Lung microvascular endothelial cell (primary cell): ENCODE measurements at regions not wholly inside any gene's neighbourhood (a gene's known extent, or its start where the extent isn't known, plus 50 kb on each side); places are given as distances from the start of the nearest gene placed in this dataset.
A peak's percentile ranks its signal among the peaks of the same experiment; 100 is the strongest.
"Not testable (repeated sequence)": the region's sequence is repeated elsewhere in the genome, so short reads cannot be mapped to it uniquely, and the experiment has no call there.

Experiments
- DNase-seq, 2 donors: peaks; one replicate each; pipeline versions ENCODE4 v3.0.0 to v3.0.0-alpha.2; 2010; ENCODE audit warnings: low read depth in 2 of 2

DNA sequence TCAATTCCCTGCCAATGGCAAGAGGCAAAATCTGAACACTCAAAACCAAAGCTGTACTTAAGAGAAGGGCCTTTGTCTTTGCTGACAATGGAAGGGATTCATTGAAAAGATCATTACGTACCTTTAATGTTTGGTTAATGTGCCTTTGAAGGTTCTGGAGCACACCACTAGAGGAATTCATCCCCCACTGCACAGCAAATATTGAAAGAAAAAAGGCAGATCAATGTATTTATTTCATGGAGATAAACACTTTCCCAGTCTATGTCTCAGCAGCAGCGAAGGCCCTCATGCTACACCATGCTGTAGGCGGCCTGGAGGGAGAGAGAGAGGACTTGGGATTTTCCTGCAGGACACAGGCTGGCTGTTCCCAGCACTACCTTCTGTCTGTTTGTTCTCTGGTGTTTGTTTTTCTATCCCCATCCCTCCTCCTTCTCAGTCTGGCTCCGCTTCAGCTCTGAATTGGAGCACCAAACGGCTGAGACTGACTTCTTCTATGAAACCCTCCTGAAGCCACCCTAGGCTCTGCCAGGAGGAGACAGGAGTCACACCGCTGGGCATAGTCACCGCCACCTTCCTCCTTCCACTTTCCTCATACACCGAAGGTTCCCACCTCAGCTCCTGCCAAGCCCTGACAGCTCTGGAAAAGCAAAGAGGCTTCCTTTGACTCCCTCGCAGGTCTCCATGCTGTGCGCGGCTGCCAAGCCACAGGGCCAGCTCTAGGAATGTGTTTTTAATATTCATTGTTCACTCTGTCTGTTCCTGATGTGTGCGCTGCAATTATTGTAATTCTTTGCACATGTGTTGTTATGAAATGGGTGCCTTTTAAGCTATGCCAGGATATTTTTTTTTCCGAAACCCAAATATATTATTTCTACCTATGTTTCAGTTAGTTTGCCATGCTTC is 301.5 kb downstream of the FZD1 start:
- no peak for DNase-seq

DNA sequence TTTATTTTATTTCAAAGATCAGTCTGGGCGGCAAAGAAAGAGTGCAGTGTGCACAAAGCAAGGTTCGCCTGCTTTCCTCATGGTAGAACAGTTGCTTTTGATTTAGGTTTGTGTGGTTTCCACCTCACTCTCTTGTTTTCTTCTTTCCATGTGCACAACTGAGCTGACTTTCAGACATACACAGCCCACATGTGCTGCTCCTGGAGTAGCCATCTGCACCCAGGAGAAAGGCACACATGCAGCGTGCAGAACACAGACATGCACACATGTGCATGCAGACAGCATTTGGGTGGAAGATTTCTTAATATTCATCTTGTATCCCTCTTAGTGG is 302.1 kb downstream of the FZD1 start:
- no peak for DNase-seq

DNA sequence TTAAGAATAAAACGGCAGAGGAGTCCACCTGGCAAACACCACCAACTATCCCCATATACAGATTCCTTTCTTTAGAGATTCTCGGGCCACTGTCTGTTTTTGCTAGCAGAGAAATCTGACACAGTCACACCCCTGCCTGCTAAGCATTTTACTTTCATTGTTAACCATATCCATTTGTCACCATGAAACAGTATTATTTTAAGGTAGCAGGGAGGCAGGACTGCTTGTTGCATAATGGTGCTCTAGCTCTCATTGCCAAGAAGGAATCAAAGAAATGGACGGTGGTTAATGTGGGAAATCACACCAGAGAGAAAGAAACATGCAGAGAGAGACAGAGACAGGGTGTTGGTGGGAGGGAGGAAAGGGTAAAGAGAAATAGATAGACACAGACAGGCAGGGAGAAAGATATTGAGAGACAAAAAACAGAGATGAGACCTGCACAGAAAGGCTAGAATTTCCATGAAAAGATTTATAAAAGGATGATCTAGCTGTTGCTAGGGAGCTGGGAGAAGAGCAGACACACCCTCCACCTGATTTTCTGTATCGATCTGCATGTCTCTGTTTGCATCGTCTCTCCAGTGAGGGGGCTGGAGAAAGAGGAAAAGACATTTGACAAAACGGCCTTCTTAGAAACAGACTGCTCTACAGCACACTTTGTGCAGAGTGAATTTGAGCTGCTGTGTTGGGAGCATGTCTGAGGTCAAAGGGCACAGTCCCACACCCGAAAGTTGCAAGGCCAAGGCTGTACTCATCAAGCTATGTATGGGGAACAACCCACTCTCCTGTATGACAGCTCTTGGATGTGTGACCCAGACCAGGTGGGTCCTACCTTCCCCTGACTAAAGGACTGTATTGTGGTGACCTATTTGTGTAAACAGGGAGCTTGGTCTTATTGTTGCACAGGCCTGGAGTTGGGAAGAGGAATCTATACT is 303.1 kb downstream of the FZD1 start:
- DNase-seq: no peak

DNA sequence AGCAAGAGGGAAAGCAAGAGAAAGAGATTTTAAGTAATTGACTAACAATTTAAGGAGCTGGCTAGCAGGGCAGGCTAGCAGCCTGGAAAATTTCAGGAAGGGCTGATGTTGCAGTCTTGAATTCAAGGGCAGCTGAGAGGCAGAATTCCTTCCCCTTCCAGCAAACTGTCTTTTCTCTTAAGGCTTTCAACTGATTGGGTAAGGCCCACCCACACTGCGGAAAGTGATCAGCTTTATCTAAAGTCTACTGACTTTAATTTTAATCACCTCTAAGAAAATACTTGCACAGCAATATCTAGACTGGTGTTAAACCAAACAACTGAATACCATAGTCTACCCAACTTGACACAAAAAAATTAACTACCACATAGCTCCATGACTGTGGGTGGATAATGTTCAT is 303.9 kb downstream of the FZD1 start:
- no peak for DNase-seq

DNA sequence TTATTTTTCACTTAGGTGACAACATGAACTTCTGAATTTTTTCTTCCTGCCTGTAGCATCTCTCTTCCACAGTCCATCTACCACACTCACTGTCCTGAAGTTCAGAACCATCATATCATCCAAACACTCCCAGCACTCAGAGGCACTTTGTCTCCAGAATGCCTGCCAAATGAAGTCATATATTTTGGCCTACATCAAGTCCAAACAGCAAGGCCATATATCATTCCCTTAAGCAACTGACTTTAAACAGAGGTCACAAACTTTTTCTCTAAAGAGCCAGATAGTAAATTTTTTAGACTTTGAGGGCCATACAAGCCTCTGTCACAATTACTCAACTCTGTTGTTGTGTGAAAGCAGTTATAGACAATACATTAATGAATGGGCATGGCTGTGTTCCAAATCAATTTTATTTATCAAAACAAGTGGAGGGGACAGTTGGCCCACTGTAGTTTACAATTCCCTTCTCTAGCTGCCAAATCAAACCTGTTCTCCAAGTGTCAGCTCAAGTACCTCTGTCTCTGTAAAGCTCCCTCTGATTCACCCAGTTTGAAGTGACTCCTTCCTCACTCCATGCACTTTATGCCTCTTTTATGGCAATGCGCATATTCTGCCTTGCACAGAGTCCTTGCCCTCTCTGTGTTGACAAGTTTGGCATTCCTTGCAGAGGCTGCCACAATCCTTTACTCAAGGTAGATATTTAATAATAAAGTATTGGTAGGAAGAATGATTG is 305.7 kb downstream of the FZD1 start:
- no peak for DNase-seq

DNA sequence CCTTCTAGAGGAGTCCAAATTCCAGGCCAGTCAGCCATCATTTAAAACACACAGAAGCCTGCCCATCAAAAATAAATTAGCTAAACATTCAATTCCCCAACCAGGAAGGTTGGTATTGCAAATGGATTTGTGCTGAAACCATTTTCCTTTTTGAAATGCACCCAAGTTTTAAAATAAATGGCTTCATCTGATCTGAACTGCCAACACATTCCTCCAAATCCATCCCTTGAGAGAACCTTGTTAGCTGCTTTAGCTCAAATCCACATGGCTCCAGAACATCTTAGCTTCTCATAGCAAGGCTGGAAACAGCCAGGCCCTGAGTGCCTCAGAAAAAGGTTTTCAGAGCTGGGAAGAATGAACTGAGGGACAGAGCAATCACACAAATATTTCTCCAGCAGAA is 306.3 kb downstream of the FZD1 start:
- no peak for DNase-seq

DNA sequence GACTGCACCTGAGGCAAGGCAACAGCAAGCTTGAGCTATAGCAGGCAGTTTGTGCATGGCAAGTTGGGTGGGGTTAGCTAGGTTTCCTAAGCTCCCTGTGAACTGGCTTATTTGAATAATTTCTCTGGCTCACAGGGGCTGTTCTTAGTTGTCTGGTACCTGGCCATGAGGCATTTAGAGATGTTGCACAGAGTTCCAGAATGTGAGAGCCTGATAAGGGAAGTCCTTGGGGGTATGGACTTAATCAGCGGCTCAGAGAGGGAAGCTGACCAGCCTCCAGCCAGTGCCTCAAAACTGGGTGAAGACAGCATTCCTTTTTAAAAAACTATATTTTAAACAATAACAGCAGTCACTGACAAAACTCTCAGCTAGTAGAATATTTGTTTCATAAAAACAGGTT is 307.4 kb downstream of the FZD1 start:
- no peak for DNase-seq

DNA sequence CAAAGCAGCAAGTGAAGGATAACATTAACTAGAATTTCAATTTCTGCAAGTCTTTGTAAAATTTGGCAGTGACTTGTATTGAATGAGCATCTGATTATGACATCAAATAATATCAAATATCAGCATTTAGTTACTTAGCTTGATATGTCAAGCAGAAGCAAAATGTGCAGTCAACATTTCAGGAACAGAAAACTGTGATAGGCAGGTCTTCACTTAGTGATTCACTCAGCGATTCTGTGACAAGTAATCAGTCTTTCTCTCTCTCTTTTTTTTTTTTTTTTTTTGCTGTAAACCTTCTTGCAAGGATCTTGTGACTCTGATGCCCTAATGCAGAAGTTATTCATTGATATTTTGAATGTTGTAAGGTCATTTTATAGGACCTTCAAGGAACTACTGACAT is 307.1 kb downstream of the MTERF1 start:
- no peak for DNase-seq

DNA sequence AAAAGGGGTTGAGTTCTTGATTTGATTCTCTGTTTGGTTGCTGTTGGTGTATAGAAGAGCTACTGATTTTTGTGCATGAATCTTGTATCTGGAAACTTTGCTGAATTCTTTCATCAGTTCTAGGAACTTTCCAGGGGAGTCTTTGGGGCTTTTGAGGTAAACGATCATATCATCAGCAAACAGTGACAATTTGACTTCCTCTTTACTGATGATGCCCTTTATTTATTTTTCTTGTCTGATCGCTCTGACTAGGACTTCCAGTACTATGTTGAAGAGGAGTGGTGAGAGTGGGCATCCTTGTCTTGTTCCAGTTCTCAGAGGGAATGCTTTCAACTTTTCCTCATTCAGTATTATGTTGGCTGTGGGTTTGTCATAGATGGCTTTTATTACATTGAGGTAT is 304.0 kb downstream of the MTERF1 start:
- DNase-seq: not testable (repeated sequence)

DNA sequence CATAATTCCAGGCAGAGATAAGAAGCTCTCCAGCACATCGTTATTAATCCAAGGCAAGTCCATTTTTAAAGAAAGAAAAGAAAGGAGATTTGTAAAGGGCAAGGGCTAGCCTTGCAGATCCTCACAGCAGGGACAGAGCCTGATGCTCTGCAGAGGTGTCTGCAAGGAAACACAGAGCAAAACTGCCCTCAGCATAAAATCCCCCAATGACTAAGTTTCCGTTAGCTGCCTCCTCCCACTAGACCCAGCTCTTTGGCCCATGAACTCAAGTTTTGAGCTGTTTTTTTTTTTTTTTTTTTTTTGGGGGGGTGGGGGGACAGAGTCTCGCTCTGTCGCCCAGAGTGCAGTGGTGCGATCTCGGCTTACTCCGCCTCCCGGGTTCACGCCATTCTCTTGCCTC is 300.7 kb downstream of the MTERF1 start:
- no peak for DNase-seq

DNA sequence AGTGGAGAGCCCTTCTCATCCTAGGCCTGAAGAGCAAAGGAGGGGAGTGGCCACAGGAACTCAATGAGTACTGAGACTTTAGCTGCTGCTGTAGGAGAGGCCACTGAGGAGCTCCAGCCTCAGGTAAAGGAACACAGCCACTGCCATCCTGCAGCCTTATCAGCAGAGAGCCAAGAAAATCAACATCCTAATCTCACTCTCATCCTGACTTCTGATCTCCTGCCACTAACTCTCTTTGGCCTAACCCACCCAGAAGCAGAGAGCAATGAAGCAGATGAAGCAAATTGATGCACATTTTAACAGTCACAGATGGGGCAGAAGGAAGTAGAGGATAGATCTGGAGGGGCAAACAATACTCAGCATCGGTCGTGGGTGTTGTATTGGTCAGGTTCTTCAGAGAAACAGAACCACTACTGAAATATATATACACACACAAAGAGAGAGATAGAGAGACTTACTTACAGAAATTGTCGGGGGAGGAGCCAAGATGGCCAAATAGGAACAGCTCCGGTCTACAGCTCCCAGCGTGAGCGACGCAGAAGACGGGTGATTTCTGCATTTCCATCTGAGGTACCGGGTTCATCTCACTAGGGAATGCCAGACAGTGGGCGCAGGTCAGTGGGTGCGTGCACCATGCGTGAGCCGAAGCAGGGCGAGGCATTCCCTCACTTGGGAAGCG is 297.6 kb downstream of the MTERF1 start:
- no peak for DNase-seq

DNA sequence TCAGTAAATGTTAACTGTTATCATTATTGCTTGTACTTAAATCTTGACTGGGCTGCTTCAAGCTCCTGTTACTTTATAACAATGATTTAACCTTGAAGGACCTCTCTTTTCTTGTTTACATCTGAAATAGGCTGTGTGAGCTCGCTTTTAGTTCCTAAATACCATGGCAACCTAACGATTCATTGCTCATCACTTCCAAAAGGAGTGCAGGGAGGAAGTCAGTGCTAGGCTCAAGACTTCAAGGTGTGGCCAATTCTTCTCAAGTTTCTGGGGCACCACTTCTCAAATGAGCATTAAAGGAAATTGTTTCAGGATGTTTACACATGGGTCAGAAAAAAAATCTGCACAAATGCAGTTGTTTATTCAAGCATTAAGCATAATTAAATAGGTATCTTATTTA is 284.2 kb downstream of the MTERF1 start:
- peak in 1 of 2 donors; percentile 58 for DNase-seq

DNA sequence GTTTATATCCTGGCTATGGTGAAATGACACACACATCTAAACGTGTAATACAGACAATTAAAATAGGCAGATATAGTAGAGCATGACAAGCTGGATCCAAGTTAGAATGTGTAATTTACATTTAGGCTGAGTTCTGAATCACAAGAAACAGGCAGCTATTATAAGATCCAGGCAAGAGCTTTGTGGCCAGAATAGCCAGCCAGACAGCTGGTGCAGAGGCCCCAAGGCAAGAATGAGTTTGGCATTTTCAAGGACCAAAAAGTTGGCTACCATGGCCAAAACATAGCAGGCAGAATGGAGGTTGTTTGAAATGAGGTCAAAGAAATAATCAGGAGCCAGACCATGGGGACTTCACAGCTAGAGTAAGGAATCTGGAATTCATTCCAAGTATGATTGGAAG is 281.7 kb downstream of the MTERF1 start:
- no peak for DNase-seq

DNA sequence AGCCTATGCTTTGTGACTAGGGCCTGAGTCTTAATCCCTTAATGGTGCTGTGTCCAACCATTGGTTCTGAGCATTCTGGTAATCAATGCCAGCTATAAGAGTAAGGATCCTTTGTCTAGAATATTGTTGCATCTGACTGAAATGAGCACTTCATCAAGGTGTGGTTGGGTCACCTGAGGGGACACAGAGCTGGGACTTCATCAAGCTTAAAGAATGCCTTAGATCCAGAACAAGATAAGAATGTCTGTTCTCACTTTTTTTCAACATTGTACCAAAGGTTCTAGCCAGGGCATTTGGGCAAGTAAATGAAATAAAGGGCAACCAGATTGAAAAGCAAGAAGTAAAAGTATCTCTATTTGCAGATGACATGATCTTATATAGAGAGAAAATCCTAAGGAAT is 280.4 kb downstream of the MTERF1 start:
- no peak for DNase-seq

DNA sequence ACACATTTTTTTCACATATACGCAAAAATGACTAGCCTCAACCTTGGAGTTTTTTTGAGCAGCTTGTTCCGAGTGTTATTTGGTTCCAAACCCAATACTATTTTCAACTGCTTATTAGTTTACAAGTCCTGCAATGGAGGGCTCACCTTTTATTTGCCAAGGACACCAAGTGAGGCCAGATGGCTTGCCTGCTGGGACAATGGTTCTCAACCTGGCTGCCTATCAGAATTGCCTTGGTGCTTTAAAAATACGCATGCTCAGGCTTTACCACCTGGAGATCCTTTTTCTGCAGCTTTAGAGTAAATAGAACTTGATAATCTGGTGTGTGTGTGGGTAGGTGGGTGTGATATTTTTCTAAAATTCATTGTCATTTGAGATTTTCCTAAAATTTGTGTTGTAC is 276.8 kb downstream of the MTERF1 start:
- DNase-seq: no peak

DNA sequence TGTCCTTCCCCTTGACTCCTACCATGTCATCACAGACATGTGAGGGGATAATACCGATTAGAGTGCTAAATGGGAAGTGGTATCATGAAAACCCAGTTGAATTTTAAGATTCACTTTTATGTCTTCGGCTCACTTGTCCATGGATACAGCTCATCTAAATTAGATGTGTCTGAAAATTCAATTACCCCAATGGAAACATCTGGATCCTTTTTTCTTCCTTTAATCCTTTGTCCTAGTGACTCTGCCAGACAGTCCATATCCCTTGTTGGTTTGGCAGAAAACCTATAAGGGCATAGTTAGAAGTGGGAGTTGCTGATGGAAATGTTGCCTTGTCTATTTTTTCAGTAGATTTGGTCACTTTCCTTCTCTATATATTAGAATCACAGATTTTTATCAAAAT is 271.9 kb downstream of the MTERF1 start:
- no peak for DNase-seq

DNA sequence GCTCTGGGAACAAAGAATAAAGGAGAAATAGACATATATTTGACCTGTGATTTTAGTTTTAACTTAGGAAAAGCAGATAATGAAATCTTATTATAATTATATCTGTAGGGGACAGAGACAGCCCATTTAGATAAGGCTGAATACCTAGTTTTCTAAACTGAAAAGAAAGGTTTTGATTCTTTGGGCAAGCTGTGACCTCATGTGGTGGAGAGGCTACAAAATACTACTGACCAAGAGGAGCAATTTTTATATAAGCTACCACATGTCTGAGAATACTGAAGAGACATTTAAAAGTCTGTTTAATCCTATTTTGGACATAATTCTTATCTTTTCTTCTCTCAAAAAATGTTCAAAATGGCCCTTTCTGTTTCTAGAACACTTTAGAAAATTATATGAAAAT is 271.0 kb downstream of the MTERF1 start:
- DNase-seq: no peak

DNA sequence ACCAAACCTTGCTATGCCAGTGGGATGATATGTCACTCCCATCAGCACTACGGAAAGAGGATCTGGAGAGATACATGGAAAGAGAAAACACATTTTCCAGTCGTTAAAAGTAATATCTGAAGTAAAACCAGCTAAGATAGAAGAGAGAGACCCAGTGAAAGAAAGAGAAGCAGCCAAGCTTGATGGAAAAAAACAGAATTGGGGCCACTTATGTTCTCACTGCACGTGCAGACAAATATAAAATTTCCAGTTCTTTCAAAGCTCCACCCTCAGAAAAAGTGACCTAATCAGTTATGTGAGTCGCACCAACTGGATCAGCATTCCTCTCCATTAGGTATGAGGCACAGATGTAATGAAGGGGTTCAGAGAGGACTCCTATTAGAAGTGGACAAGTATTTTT is 266.1 kb downstream of the MTERF1 start:
- no peak for DNase-seq

DNA sequence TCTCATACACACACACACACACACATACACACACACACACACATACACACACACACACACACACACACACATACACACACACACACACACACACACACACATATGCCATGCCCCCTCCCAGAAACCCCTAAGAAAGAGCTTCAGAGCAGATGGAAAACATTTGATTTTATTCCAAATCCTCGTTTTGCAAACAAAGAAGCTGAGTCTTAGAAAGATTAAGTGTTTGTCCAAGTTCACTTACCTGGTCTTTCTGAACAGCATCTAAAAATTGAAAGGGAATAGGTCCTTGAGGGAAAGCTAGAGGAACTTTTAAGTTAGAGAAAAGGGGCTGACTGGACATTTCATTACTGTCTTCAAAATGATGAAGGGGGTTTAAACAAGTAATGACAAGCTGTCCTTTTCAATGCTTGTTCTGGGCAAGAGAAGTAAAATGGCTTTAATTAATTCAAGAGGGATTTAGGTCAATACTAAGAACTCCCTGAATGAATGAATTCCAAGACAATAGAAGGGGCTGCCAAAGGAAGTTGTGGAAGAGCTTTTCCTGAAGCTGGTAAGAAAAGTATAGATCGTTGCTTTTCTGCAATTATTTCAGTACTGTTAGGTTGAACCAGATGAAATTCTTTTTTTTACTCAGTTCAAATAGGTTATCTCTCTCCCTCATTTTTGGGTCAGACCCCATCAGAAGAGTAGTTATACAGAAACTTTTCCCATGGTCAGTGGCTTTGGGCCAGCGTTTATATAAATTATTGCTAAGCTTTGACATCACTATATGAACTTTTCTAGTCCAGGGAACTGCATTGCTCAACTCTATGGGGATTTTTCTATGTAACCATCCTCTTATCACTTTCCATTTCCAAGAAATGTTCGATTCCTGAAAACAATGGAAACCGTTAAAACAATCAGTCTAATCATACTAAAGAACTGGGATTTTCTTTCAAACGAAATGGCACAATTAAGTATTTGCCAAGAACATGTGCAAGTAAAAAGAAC is 261.4 kb downstream of the MTERF1 start:
- DNase-seq: no peak

DNA sequence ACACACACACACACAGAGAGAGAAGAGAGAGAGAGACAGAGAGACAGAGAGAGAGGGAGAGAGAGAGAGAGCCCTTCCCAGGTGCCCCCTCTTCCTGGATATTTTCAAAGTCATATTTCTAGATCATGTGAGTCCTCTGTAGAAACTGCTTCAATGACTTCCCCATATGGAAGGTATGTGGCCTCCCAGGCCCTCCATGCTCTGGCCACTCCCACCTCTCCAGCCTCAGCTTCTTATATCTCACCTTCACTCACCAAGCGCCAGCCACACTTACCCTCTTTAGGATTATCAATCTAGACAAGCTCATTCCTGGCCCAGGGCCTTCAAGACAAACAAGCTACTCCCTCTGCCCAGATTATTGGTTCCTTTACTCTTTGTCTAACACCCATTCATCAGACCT is 259.7 kb downstream of the MTERF1 start:
- no peak for DNase-seq
